ENCODE measurements at regions not wholly inside any gene's neighbourhood (a gene's known extent, or its start where the extent isn't known, plus 50 kb on each side); places are given as distances from the start of the nearest gene placed in this dataset.

- H3K4me3 ChIP-seq, result no peak overlapping the region
- H3K27me3 ChIP-seq, result no peaks in the 10 kb centered on the region
- no peak overlapping the region for H3K27ac ChIP-seq
- ATAC-seq (no peak), DNase-seq (no peak)
- no peaks in the 10 kb centered on the region for H3K4me1 ChIP-seq
- intact Hi-C loops (cut with DNase I), result no loop called here
- H3K36me3 ChIP-seq, result no peaks in the 10 kb centered on the region
- TF ChIP-seq, protein P1, sequence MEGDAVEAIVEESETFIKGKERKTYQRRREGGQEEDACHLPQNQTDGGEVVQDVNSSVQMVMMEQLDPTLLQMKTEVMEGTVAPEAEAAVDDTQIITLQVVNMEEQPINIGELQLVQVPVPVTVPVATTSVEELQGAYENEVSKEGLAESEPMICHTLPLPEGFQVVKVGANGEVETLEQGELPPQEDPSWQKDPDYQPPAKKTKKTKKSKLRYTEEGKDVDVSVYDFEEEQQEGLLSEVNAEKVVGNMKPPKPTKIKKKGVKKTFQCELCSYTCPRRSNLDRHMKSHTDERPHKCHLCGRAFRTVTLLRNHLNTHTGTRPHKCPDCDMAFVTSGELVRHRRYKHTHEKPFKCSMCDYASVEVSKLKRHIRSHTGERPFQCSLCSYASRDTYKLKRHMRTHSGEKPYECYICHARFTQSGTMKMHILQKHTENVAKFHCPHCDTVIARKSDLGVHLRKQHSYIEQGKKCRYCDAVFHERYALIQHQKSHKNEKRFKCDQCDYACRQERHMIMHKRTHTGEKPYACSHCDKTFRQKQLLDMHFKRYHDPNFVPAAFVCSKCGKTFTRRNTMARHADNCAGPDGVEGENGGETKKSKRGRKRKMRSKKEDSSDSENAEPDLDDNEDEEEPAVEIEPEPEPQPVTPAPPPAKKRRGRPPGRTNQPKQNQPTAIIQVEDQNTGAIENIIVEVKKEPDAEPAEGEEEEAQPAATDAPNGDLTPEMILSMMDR (IDR thresholded peaks at IDR 0.05), result no peak
- no peak for TF ChIP-seq POLR2A (IDR thresholded peaks at IDR 0.05)
- no peaks in the 10 kb centered on the region for H3K9me3 ChIP-seq
- 59% methylated on average over 4 of the region's 4 CpGs for WGBS (ENCODE audit: insufficient coverage, low coverage, low lambda C conversion rate, missing lambda C conversion rate)
Measured at GRCh38 chr4:59222221-59222620, 1977.9 kb upstream of the ADGRL3 start.

DNA sequence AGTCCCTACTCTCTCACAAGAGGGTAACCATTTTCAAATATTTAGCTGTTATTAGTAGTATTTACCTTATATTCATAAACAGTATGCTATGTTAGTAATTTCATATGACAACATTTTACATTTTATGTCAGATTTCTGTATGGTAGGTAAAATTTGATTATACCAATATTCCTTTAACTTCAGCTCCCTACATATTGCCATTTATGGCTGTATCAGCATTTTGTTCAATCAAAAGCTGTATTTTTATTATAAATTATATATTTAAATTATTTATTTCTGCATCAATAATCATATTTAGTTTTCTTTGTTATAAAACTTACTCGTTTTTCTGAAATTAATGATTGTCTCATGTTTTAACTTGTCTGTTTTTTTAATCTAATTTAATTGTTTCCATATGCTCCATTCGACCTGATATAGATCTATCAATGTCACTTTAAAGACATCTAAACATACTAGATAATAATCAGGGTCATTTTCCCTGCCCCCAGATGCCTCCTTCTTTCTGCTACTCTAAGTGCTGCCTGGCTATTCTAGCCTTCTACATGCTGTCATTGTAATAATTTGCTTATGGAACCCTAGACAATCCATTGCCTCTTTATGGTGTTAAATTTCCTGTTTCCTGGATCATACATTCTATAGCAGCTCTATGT is 1976.7 kb upstream of the ADGRL3 start:
- 26% methylated on average over 2 of the region's 2 CpGs for WGBS (ENCODE audit: insufficient coverage, low coverage, low lambda C conversion rate, missing lambda C conversion rate)
- no peaks in the 10 kb centered on the region for H3K36me3 ChIP-seq
- H3K9me3 ChIP-seq, result no peaks in the 10 kb centered on the region
- DNase-seq (no peak), ATAC-seq (no peak)
- no peaks in the 10 kb centered on the region for H3K4me1 ChIP-seq
- intact Hi-C loops (cut with DNase I), result no loop called here
- no peak for TF ChIP-seq POLR2A (IDR thresholded peaks at IDR 0.05)
- TF ChIP-seq, protein P1 (IDR thresholded peaks at IDR 0.05), result no peak
- no peak overlapping the region for H3K4me3 ChIP-seq
- H3K27me3 ChIP-seq, result no peaks in the 10 kb centered on the region
- H3K27ac ChIP-seq, result no peak overlapping the region

DNA sequence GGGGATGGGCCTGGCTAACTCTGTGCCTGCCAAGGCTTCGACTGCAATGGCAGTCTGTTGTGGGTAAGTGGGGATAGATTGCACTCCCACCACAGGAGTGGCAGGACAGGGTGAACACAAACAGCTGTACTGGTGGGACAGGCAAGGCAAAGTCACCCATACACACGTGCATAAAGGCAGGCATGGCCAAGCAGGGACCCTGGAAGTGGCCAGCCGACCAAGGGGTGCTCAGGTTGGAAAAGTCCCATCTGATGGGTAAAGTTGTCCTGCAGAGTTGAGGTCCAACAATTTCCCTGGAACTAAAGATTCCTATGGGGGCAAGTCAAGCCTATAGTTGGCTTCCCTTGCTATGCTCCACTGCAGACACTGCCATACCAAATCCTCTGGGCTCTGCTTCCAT is 1961.9 kb upstream of the ADGRL3 start:
- WGBS (ENCODE audit: insufficient coverage, low coverage, low lambda C conversion rate, missing lambda C conversion rate), result 19% methylated on average over 3 of the region's 3 CpGs
- DNase-seq, result no peak
- no peaks in the 10 kb centered on the region for H3K9me3 ChIP-seq
- H3K4me3 ChIP-seq, result no peak overlapping the region
- H3K4me1 ChIP-seq, result no peaks in the 10 kb centered on the region
- TF ChIP-seq, protein P1 (IDR thresholded peaks at IDR 0.05), result no peak
- no peak for TF ChIP-seq POLR2A (IDR thresholded peaks at IDR 0.05)
- ATAC-seq, result peak in 1 of 4 donors; percentile 10
- H3K36me3 ChIP-seq, result no peaks in the 10 kb centered on the region
- no peak overlapping the region for H3K27ac ChIP-seq
- no peaks in the 10 kb centered on the region for H3K27me3 ChIP-seq
- intact Hi-C loops (cut with DNase I), result no loop called here

- Histone ChIP-seq H3K27me3 (no peaks in the 10 kb centered on the region), H3K27ac (no peak overlapping the region), H3K4me1 (no peaks in the 10 kb centered on the region), H3K9me3 (no peaks in the 10 kb centered on the region), H3K36me3 (no peaks in the 10 kb centered on the region), H3K4me3 (no peak overlapping the region)
- ATAC-seq, result no peak
- WGBS (ENCODE audit: insufficient coverage, low coverage, low lambda C conversion rate, missing lambda C conversion rate), result 32% methylated on average over 7 of the region's 7 CpGs
- intact Hi-C loops (cut with DNase I), result no loop called here
- no peak for DNase-seq
- TF ChIP-seq, protein P1 (IDR thresholded peaks at IDR 0.05), result no peak
Measured at GRCh38 chr4:59240011-59240410, 1960.1 kb upstream of the ADGRL3 start.

GRCh38 chr4:59243038-59243437 is 1957.1 kb upstream of the ADGRL3 start:
- intact Hi-C loops (cut with DNase I), result no loop called here
- H3K36me3 ChIP-seq, result no peaks in the 10 kb centered on the region
- TF ChIP-seq, protein P1 (IDR thresholded peaks at IDR 0.05), result no peak
- TF ChIP-seq POLR2A (IDR thresholded peaks at IDR 0.05), result no peak
- ATAC-seq (no peak), DNase-seq (no peak)
- no peak overlapping the region for H3K4me3 ChIP-seq
- no peaks in the 10 kb centered on the region for H3K9me3 ChIP-seq
- H3K27me3 ChIP-seq, result no peaks in the 10 kb centered on the region
- no peak overlapping the region for H3K27ac ChIP-seq
- peaks cover 0 to 9% (median 4%) of the 10 kb centered on the region in 4 donors for H3K4me1 ChIP-seq

Measured in right lobe of liver (tissue), 6 donors.